ENCODE measurements at regions not wholly inside any gene's neighbourhood (a gene's known extent, or its start where the extent isn't known, plus 50 kb on each side); places are given as distances from the start of the nearest gene placed in this dataset.

- POLR2A ChIA-PET, result no interaction called here
- CTCF ChIA-PET, result interaction anchor here (1.0 to 1.1 kb wide), 2 partner anchors 12 to 63 kb away, joined by 3 read pairs; no protein-coding TSS in a partner anchor
- H3K9me3 ChIP-seq (ENCODE audit: control insufficient read depth, insufficient read depth, low read depth, low read length), result no peaks in the 10 kb centered on the region
- H3K4me3 ChIP-seq (ENCODE audit: low read depth, low read length), result no peak overlapping the region
- no peaks in the 10 kb centered on the region for H3K36me3 ChIP-seq (ENCODE audit: control insufficient read depth in 2 of 2, insufficient read depth in 1 of 2, low read length in 2 of 2)
- H3K27ac ChIP-seq (ENCODE audit: extremely low read depth, low read depth, low read length), result no peak overlapping the region
- peak; percentile 28; the same call in 1 of the 2 replicates for TF ChIP-seq ZNF140 (tag by site-specific recombination; IDR thresholded peaks at IDR 0.05)
- TF ChIP-seq ZEB2 (tag by site-specific recombination; IDR thresholded peaks at IDR 0.05), result no peak
- H3K4me1 ChIP-seq (ENCODE audit: control insufficient read depth, insufficient read depth, low read length), result peaks cover 33% of the 10 kb centered on the region
These were observed 86.6 kb downstream of the NR2F2 start for GRCh38 chr15:96416934-96417759.

- TF ChIP-seq ZBTB21 (tag by site-specific recombination; IDR thresholded peaks at IDR 0.05) (no peak), ZNF837 (tag by site-specific recombination; IDR thresholded peaks at IDR 0.05) (no peak), ZSCAN4 (tag by site-specific recombination; IDR thresholded peaks at IDR 0.05) (no peak)
- H3K36me3 ChIP-seq (ENCODE audit: control insufficient read depth in 2 of 2, insufficient read depth in 1 of 2, low read length in 2 of 2), result no peaks in the 10 kb centered on the region
- H3K4me1 ChIP-seq (ENCODE audit: control insufficient read depth, insufficient read depth, low read length), result peaks cover 29% of the 10 kb centered on the region
- no peak overlapping the region for H3K27ac ChIP-seq (ENCODE audit: extremely low read depth, low read depth, low read length)
- no peak overlapping the region for H3K4me3 ChIP-seq (ENCODE audit: low read depth, low read length)
- POLR2A ChIA-PET, result no interaction called here
- CTCF ChIA-PET, result interaction anchor here (1.0 kb wide), 1 partner anchor 63 kb away, joined by 3 read pairs; no protein-coding TSS in a partner anchor
- no peaks in the 10 kb centered on the region for H3K9me3 ChIP-seq (ENCODE audit: control insufficient read depth, insufficient read depth, low read depth, low read length)
These were observed 87.2 kb downstream of the NR2F2 start for GRCh38 chr15:96417760-96418130.

- Histone ChIP-seq H3K27ac (ENCODE audit: extremely low read depth, low read depth, low read length) (no peak overlapping the region), H3K4me1 (ENCODE audit: control insufficient read depth, insufficient read depth, low read length) (peaks cover 28% of the 10 kb centered on the region), H3K36me3 (ENCODE audit: control insufficient read depth in 2 of 2, insufficient read depth in 1 of 2, low read length in 2 of 2) (no peaks in the 10 kb centered on the region), H3K9me3 (ENCODE audit: control insufficient read depth, insufficient read depth, low read depth, low read length) (no peaks in the 10 kb centered on the region), H3K4me3 (ENCODE audit: low read depth, low read length) (no peak overlapping the region)
- ChIA-PET POLR2A (no interaction called here), CTCF (interaction anchor here (0.6 kb wide), 1 partner anchor 167 kb away, joined by 5 read pairs; no protein-coding TSS in a partner anchor)
- no peak for TF ChIP-seq ZNF529 (tag by site-specific recombination; IDR thresholded peaks at IDR 0.05; ENCODE audit: insufficient replicate concordance)
- no peak for TF ChIP-seq ZNF830 (tag by site-specific recombination; IDR thresholded peaks at IDR 0.05; ENCODE audit: low read depth)
- TF ChIP-seq ZNF2 (tag by site-specific recombination; IDR thresholded peaks at IDR 0.05), result no peak
- TF ChIP-seq SP7 (tag by site-specific recombination; IDR thresholded peaks at IDR 0.05), result peak; percentile 73
- TF ChIP-seq ZNF701 (tag by site-specific recombination; IDR thresholded peaks at IDR 0.05), result no peak
- no peak for TF ChIP-seq MYNN (tag by site-specific recombination; IDR thresholded peaks at IDR 0.05; ENCODE audit: borderline replicate concordance)
- no peak for TF ChIP-seq ZNF121 (tag by site-specific recombination; IDR thresholded peaks at IDR 0.05)
- TF ChIP-seq SP2 (tag by site-specific recombination; IDR thresholded peaks at IDR 0.05), result no peak
These were observed 87.6 kb downstream of the NR2F2 start for GRCh38 chr15:96418146-96418545.

GRCh38 chr15:96421178-96421601, 90.7 kb downstream of the NR2F2 start:
- Histone ChIP-seq H3K4me1 (ENCODE audit: control insufficient read depth, insufficient read depth, low read length) (peaks cover 28% of the 10 kb centered on the region), H3K9me3 (ENCODE audit: control insufficient read depth, insufficient read depth, low read depth, low read length) (no peaks in the 10 kb centered on the region), H3K36me3 (ENCODE audit: control insufficient read depth in 2 of 2, insufficient read depth in 1 of 2, low read length in 2 of 2) (no peaks in the 10 kb centered on the region), H3K27ac (ENCODE audit: extremely low read depth, low read depth, low read length) (no peak overlapping the region), H3K4me3 (ENCODE audit: low read depth, low read length) (no peak overlapping the region)
- ChIA-PET CTCF (interaction anchor here (0.6 kb wide), 1 partner anchor 175 kb away, joined by 3 read pairs; no protein-coding TSS in a partner anchor), POLR2A (no interaction called here)
- TF ChIP-seq ZNF580 (tag by site-specific recombination; IDR thresholded peaks at IDR 0.05) (no peak), OSR2 (tag by site-specific recombination; IDR thresholded peaks at IDR 0.05) (no peak), ZNF324 (tag by site-specific recombination; IDR thresholded peaks at IDR 0.05) (no peak), ZNF335 (tag by site-specific recombination; conservative IDR thresholded peaks at IDR 0.05) (peak; percentile 32; the same call in 1 of the 2 replicates), ZNF530 (tag by site-specific recombination; IDR thresholded peaks at IDR 0.05; ENCODE audit: low read depth) (no peak), ZFHX2 (tag by site-specific recombination; conservative IDR thresholded peaks at IDR 0.05) (0 out of 2 replicates have a peak, but pooled peaks have one; percentile 18), ZNF776 (tag by site-specific recombination; IDR thresholded peaks at IDR 0.05; ENCODE audit: borderline replicate concordance) (no peak), PRDM6 (tag by site-specific recombination; IDR thresholded peaks at IDR 0.05) (0 out of 2 replicates have a peak, but pooled peaks have one; percentile 12), ZNF449 (tag by site-specific recombination; IDR thresholded peaks at IDR 0.05) (no peak), KLF7 (tag by site-specific recombination; IDR thresholded peaks at IDR 0.05; ENCODE audit: borderline replicate concordance) (no peak), ZNF248 (tag by site-specific recombination; IDR thresholded peaks at IDR 0.05) (no peak)

All from HEK293 (cell line).